ENCODE measurements at regions not wholly inside any gene's neighbourhood (a gene's known extent, or its start where the extent isn't known, plus 50 kb on each side); places are given as distances from the start of the nearest gene placed in this dataset.

DNA sequence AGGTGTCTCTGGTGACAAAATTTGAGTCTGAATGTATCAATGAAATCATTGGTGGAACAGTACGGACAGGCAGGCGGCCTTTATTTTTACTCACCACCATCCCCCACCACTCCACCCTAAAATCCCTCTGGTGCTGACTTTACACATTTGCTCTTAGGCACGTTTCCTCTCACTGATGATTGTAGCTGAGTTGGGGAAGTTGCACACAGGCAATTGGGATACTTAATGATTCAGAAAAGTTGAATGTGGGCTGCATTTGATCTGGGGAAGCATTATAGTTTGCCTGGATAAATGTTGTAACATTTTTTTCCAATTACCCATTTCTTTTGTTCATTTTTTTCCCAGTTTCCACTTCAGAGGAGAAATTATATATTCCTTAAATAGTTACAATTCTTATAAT is 658.4 kb downstream of the TLR4 start:
- no peak for TF ChIP-seq CTCF (IDR thresholded peaks at IDR 0.05)
- TF ChIP-seq POLR2A (IDR thresholded peaks at IDR 0.05): no peak
